ENCODE measurements at regions not wholly inside any gene's neighbourhood (a gene's known extent, or its start where the extent isn't known, plus 50 kb on each side); places are given as distances from the start of the nearest gene placed in this dataset.
"Not testable (repeated sequence)": the region's sequence is repeated elsewhere in the genome, so short reads cannot be mapped to it uniquely, and the experiment has no call there.

DNA sequence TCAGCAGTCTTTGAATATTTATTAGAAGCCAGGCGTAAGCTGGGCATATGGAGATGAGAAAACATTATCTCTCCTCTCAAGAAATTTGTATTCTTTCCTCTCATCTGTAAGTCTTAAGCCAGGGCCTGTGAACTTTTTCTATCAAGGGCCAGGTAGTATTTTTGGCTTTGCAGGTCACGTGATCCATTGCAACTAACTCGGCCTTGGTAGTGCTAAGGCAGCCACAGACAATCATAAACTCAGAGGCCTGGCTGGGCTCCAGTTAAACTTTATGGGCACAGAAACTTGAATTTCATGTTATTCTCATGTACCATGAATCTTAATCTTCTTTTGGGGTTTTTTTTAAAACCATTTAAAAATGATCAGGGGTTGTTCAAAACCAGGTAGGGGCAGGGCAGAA lies 117.4 kb upstream of the PELI2 start:
- DNase-seq, result no peak

DNA sequence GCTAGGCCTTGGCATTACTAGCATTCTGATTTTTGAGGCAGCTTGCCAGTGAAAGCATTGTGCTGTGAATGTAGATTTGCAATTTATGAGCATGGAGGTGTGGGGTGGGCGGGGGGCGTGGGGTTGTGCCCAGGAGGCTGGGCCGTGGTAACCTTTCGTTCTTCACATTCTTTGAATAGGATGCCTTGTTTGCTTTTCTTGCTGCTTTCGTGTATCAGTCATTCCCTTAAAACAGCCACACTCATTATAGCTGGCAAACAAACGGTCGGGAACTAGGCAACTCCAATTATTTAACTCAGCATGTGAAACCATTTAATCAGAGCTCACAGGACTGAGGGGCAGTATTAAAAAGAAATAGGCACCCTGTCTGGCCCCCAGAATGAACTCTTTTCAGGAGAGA lies 115.9 kb upstream of the PELI2 start:
- no peak for DNase-seq

DNA sequence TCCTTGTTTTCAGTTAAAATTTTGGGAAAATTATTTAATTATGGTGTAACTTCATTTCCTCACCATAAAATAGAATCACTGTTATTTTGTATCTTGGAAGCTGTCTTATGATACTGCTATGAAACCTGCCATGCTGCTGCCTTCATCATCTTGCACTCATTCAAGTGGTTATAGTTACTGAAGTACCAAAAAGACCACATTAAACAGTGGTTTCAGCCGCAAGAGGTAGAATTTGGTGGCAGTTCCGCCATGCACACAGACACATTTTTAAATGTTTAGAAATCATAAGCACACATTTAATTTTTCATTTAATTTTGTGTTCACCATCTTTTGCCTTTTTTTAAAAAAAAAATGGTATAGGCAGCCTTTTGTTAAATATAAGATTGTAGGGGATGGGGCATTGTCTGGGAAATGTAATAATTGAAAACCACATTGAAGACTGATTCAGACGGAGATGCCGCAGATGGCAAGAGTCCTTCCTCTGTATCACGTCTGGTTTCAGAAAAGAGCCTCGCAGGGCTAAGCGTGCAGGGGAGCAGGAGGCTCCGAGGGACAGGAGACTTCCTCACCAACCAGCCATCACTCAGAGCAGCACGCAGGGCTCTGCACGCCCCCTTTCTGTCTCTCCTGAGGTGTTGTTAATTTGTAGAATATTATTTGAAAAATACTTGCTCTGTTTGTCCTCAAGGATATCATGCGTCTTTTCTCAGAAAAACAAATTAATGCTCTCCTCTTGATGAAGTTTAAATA lies 115.2 kb upstream of the PELI2 start:
- DNase-seq, result no peak

DNA sequence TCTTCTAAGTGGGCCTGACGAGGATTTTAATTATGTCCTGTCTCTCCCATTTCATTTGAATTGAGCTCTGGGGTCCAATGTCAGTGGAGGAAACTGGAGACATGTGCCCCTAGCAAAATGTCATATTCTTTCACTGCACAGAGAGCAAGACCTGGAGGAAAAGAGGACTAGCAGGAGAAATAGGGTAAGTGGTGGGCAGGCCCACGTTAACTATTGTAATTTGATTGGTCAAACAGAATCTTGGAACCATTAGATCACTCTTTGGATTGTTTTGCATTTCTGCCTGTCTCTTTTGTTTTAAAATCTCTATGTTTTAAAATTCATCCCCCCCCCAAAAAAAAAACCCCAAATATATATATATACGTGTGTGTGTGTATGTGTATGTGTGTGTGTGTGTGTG lies 113.9 kb upstream of the PELI2 start:
- no peak for DNase-seq

DNA sequence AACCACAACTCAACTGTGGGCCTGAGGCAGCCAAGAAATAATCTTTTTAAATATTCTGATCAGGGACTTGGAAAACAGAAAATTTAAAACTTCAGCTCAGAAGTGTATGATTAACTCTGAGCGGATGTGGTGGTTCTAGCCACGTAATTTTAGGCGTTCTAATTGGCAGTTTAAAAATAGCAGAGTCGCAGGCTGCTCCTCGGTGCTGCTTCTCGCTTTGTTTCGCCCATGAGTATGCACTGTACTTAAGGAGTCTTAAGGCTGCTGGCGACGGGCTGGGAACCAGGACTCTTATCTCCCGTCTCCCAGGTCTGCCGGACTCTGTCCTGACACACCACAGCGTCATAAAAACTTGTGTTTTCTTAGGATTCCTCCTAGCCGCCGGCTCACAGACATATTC lies 113.4 kb upstream of the PELI2 start:
- peak; percentile 70 for DNase-seq

DNA sequence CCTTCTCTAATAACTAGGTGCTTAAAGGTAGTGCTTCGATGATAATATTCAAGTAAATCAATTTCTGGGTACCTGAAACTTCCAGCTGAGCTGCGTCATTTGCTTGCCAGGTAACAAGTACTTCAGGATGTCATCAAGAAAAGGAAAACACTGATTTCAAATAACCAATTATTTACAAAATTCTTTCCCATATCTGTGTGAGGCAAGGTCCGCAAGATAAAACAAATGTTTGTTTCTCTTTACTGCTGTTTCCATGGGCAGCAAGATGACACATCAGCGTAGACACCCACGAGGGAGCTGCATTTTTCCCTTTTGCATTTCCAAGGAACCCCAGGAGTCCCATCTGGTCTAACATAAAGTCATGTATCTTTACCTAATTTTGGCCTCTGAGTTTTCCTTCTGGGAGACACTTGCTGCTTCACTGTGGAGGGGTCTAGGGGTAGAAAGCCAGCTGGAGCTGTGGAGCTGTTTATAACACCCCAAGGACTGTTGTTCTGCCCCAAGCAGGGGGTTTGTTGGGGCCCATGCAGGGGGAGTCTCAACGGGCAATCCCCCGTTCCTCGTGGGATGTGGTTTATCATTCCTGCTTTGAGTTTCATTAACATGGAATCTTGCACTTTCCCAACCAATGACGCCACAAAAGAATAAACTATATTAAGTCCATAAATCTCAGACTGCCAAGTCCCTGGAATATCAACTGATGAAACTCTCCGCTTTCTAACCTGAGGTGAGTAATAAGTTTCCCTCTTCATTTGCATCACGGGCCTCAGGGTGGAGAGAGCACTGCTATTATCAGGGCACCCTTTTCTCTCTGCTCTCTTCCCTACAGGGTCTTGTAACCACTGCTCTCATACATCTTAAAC lies 112.8 kb upstream of the PELI2 start:
- DNase-seq, result peak; percentile 64

DNA sequence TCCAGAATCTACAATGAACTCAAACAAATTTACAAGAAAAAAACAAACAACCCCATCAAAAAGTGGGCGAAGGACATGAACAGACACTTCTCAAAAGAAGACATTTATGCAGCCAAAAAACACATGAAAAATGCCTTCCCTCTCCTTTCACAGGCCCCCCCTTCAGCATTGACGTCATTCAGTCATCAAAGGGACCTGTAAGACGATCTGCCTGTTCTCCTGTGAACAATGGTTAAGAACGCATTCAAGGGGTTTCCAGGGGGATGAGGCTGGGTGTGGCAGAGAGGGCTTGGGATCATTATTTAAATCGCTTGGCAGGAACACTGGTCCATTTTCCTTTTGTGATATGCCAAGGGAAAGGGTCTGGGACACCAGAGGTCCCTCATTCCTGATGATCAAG lies 110.7 kb upstream of the PELI2 start:
- not testable (repeated sequence) for DNase-seq

DNA sequence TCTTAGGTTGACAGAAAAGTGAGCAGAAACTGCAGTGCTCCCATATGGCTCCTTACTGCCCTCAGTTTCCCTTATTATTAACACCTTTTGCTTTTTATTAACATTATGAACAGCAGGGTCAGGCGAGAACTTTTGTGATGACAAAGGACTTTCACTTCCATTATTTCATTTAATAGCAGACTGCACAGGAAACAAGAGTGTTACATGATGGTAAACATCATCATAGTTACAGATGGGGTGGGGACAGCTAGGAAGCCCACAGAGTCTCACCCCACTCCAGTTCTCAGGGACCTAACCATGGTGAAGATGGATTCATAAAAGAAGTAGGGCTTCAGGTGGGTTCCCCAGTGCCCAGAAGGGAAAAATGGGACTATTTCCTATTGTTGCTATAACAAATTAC lies 110.1 kb upstream of the PELI2 start:
- DNase-seq, result no peak

DNA sequence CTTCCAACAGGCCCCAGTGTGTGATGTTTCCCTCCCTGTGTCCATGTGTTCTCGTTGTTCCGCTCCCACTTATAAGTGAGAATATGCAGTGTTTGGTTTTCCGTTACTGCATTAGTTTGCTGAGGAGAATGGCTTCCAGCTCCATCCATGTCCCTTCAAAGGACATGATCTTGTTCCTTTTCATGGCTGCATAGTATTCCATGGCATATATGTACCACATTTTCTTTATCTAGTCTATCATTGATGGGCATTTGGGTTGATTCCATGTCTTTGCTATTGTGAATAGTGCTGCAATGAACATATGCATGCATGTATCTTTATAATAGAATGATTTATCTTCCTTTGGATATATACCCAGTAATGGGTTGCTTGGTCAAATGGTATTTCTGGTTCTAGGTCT lies 109.5 kb upstream of the PELI2 start:
- not testable (repeated sequence) for DNase-seq

DNA sequence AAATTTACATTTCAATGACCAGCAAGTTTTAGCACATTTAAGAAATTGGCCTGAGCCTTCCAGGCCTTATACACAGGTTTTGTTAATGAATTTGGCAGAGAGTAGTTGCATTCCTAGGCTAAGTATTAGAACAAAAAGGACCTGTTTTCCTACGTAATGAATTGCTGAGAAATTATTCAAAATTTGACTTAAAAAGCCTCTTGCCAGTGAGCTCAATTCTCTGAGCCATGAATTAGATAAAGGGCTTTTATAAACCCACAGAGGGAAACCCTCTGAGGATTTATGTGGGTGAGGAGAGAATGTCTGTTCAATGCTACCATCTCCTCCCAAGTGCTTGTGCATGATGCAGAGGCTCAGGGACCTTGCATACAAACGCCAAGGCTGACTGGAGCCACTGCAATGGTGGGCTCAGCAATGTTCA lies 94.5 kb upstream of the PELI2 start:
- no peak for DNase-seq

DNA sequence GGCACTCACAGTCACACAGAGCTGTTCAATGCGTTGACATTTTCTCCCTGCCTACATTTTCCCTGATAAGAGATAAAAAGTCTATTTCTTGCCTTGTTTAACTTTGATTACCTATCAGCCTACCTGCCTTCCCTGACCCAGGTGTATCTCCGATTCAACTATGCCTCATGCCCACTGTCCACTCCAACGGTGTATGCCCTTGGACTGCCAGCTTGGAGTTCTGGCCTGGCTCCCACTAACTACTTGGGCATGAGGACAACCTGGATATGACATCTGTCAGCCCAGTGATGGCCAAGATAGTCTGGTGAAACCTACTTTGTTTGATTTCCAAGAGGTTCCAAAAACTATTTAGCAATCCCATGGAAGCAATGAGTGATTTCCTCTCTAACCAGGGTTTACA lies 93.0 kb upstream of the PELI2 start:
- no peak for DNase-seq

DNA sequence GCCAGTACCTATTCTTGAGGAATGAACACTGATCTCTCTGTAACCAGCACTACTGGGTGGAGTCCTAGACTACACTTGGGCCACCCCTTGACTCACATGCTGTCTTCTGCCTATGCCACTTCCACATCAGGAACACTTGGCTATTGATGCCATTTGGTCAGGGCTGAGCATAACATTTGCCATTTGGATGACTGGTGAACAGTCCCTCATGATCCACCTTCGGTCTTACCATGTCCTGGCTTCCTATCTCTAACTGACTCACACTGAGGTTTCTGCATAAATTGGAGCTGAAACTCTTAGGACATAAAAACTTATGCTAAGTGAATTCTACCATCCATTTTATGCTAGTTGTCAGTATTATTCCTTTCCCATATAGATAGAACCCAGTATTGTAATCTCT lies 91.7 kb upstream of the PELI2 start:
- DNase-seq, result no peak

DNA sequence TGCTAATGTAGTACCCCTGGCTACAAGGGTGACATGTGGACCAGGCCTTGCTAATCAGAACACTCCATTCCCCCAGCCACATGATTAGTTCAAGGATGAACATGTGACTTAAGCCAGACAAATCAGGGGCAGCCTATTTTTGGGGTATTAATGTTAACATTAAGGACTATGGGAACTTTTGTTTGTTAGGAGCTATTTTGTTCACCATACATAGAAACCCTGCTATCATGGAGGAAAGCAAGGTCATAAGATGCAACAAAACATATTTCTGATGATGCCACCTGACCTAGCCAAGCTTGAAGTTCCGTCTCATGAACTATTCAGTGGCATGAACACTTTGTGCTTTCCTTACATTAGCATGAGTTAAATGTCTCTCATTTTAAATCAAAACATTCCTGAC lies 90.8 kb upstream of the PELI2 start:
- DNase-seq, result no peak

DNA sequence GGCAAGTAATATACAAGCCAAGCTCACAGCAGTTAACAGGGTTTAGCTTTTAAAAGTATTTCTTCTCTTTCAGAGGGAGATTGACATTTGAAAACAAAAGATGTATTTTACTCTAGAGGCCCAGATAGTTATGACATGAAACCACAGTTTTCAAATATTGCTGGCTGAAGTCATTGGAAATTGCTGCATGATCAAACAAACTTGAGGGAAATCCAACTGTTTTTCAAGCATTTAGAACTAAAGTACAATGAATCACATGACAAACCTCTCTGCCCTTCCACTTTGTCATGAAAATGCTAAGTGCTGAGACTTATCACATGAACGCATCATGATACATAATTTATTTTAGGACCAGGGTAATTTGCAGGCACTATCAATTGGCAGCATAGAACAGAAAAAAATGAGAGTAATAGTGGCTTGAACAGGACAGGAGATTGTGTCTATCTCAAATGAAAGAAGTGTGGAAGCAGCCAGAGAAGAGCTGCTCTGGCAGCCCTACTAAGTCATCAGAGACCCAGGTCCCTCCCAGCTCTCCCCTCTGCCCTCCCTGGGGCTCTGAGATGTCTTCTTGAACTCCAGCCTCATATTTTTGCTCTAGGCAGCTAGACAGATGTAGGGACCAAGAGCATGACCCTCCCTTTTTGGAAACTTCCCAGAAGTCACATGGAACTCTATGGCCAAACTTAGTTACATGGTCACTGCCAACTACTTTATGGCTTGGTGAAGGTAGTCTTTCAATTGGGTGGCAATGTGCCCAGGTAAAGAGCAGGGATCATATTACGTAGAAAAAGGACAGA lies 90.1 kb upstream of the PELI2 start:
- no peak for DNase-seq

DNA sequence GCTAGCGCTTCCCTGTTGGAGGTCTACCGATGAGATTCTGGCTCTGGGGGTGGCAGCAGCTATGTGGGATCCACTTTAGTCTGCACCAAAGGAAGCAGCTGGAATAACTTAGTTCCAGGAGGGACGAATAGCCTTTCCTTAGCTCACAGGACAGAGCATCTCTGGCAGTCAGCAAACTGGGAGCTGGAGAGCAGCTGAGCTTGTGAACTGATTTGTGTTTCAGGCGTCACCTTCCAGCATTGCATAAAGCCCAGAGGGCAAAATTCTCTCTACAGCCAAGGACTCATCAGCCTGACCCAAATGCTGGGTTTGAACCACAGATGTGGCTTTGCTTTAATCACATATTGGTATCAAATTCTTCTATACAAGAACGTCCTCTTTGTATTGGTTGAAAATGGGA lies 81.9 kb upstream of the PELI2 start:
- DNase-seq, result peak; percentile 27

DNA sequence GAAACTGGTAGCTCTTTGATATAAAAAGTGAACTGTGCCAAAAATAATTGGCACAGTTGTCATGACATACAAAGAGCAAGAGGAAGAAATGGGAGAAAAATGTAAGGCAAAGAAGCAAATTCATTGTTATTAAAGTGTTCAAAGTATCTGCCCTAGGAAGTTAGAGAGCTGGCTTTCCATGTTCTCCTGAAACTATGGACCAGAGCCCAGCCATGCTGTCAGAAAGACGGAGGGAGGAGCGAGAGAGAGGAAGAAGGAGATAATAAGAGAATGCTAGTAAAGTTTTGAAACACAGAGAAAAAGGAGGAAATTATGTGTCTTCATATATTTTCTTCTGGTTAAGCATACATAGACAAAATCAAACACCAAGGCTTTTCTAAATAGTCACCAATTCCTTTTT lies 78.1 kb upstream of the PELI2 start:
- no peak for DNase-seq

DNA sequence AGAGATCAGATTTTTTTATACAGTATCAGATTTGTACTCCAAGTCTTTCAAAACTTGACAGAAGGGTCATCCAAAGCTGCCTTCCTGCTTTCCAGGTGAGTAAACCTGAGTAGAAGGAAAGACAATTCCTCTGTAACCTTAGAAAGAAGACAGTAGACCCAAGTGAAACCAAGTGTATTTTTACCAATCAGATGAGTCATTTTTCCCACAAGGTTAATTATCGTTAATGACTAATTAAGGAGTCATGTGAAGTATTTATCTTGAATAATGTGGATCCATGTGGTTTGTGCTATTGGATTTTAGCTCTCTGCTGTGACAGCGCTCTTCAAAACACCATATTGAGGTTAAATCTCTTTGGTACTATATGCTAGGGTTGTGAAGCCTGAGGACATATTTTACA lies 74.0 kb upstream of the PELI2 start:
- DNase-seq, result no peak

DNA sequence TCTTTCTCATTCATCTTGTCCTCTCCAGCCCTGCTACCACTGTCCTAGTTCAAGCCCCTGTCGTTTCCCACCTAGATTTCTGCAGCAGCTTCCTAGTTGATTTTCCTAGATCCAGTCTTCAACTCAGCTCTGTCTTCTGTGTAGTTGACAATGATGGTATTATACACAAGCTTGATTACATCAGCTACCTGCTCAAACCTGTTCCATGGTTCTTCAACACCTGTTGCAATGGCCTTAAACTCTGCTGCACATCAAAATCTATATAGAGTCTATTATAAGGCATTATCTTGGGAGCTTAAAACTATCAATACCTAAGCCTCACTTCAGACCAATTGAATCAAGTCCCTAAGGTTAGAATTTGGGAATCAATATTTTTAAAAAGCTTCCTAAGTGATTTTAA lies 71.7 kb upstream of the PELI2 start:
- DNase-seq, result no peak

DNA sequence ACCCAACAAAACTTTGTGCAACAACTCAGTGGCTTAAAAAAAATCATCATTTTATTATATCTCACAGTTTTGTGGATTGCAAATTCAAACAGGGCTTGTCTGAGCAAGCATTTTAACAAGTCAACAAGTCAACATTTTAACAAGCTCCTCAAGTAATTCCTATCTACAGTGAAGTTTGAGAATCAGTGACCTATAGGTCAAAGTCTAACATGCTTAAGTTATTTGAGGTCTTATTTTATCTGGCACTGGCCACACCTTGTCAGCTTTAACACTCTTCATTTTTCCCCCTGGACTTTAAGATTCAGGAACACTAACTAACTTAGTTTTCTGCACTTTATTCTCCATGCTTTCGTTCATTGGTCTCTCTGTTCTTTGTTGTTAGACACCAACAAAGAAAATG lies 71.2 kb upstream of the PELI2 start:
- no peak for DNase-seq

DNA sequence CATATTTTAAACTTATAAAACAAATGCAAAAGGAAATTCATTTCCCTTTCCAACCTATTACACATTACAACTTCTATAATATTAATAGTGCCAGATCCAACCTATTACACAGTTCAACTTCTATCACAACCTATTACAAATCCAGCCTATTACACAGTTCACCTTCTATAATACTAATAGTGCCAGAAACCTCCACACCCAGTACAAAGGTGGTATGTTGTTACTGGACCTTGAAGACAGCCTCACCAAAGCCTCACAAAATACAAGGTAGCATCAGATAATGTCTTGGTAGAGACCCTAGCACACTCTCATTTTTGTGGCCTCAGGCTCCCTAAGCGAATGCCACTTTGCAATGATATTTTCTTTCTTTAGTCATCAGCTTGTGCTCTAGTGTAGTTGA lies 68.7 kb upstream of the PELI2 start:
- no peak for DNase-seq

DNA sequence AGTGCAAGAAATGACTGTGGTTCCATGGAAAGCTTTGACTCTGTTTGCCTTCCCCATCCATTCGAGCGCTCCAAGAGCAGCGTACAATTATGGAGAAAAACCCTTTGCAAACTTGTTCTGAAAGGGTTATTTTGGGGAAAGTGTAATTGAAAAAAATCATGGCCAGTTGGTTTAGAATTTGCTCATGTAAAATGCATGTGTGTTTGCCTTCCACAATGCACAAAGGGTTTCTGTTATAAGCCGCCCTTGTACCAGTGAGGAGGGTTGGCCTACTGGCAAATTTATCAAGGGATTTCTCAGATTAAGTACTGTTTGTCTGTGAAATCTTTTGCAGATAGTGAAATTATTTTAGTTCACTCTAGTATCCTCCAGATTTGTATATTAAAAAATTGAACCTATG lies 62.7 kb upstream of the PELI2 start:
- DNase-seq, result no peak

DNA sequence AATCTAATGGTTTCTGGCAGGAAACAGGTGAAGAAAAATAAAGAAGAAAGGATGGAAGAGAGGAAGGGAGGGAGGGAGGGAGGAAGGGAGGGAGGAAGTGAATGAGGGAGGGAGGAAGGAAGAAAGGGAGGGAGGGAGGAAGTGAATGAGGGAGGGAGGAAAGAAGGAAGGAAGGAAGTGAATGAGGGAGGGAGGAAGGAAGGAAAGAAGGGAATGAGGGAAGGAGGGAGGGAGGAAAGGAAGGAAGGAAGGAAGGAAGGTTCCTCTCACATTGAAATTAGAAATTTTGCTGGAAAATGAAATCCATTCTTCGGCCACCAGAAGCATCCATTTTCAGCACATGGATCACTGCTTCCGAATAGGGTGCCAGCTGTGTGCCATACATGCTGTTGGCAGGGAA lies 62.2 kb upstream of the PELI2 start:
- no peak for DNase-seq

DNA sequence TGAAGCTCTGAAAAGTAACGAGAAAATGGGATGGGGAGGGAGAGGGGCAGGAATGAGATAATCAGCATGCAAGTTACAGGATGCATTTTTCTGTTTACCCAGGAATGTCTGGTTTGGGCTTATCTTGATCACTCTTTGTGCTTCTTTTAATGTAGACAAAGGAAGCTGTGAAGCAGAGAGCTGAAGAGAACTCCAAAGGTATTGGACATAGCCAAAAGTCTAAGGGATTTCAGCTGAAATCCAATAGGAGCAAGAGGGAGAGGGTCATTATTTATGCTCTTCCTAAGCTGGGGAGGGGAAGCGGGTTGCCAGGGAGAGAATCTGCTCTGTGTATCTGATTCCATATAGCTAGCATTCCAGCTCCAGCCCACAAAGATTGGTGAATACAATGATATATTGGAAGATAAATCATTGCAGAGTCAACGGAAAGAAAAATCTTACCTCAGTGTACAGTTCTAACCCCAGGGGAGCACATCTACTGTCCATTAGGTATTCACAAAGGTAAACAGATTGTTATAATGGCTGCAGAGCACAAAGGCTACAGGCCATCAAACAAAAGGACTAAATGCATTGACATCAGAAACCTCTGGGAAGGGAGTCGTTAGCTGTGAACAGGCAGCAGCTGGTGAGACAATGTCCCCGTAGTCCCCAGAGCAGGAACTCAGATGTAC lies 61.0 kb upstream of the PELI2 start:
- DNase-seq, result no peak

All from right hindlimb (tissue), 1 donor.